Caco-2 (cell line): ENCODE measurements at regions not wholly inside any gene's neighbourhood (a gene's known extent, or its start where the extent isn't known, plus 50 kb on each side); places are given as distances from the start of the nearest gene placed in this dataset.

Source experiments
- BruUV-seq: library from RNA; stranded (reverse); fragments of 400-500 nt; replicated peaks from 2 replicates; lab custom pipeline; 2021; lab: Mats Ljungman, UMichigan
- CTCF ChIA-PET: fragments of 300-600 bp; sonication (Branson Sonifier 250); formaldehyde crosslinking; loops from one replicate; lab custom pipeline; 2022; ENCODE audit warnings: antibody characterized with exemption; lab: Charles Lee
- POLR2A ChIA-PET: fragments of 300-600 bp; sonication (Branson Sonifier 250); formaldehyde crosslinking; loops from one replicate; lab custom pipeline; 2022; ENCODE audit warnings: antibody characterized with exemption; lab: Charles Lee
- DNase-seq, 2 experiments: peaks; one replicate each; pipeline versions ENCODE4 v3.0.0 to v3.0.0-alpha.2; 2020 to 2022
- H3K27me3 ChIP-seq: replicated peaks from 2 replicates; pipeline ENCODE4 v1.6.0; 2011; ENCODE audit warnings: low read length; ENCODE audit not compliant: control insufficient read depth, insufficient read depth
- H3K36me3 ChIP-seq: 2 replicates; pipeline ENCODE4 v1.5.1; 2011; ENCODE audit warnings: low read length; ENCODE audit not compliant: control insufficient read depth, insufficient read depth
- H3K4me1 ChIP-seq: fragments of 250-450 bp; sonication (Bioruptor Pico); 2 replicates; pipeline ENCODE4 v1.5.1; 2020; ENCODE audit warnings: mild to moderate bottlenecking
- H3K4me3 ChIP-seq: 2 replicates; pipeline ENCODE4 v1.5.1; 2011; ENCODE audit warnings: low read depth, mild to moderate bottlenecking, control low read depth, low read length
- H3K9me3 ChIP-seq: fragments of 250-450 bp; sonication (Bioruptor Pico); 2 replicates; pipeline ENCODE4 v1.5.1; 2020; ENCODE audit warnings: mild to moderate bottlenecking, moderate library complexity
- H3K27ac Mint-ChIP-seq: one replicate; pipeline ENCODE4 v1.8.0; 2022; ENCODE audit warnings: mixed read lengths; ENCODE audit not compliant: unreplicated experiment
- H3K27me3 Mint-ChIP-seq: one replicate; pipeline ENCODE4 v1.8.0; 2022; ENCODE audit warnings: mixed read lengths; ENCODE audit not compliant: insufficient read depth, unreplicated experiment
- H3K36me3 Mint-ChIP-seq: one replicate; pipeline ENCODE4 v1.8.0; 2022; ENCODE audit warnings: mild to moderate bottlenecking, mixed read lengths; ENCODE audit not compliant: insufficient read depth, unreplicated experiment
- H3K4me1 Mint-ChIP-seq: one replicate; pipeline ENCODE4 v1.8.0; 2022; ENCODE audit warnings: low read depth, mixed read lengths; ENCODE audit not compliant: unreplicated experiment
- H3K4me3 Mint-ChIP-seq: one replicate; pipeline ENCODE4 v1.8.0; 2022; ENCODE audit warnings: mild to moderate bottlenecking, moderate library complexity, mixed read lengths; ENCODE audit not compliant: unreplicated experiment
- H3K9me3 Mint-ChIP-seq: one replicate; pipeline ENCODE4 v1.8.0; 2022; ENCODE audit warnings: mixed read lengths; ENCODE audit not compliant: unreplicated experiment
- intact Hi-C: fragments of 100-400 bp; cut with micrococcal nuclease; formaldehyde crosslinking; loops from one replicate; pipeline ENCODE4 v1.10.0; 2022; ENCODE audit not compliant: unreplicated experiment
- TF ChIP-seq, protein P1 (sequence below), 2 experiments: fragments of 200-600 bp in 1 of 2; IDR thresholded peaks; 1 replicate in 1 of 2; 2 replicates in 1 of 2; pipeline versions ENCODE4 v1.5.1 to v1.8.0; 2011 to 2022; ENCODE audit warnings: antibody characterized with exemption in 1 of 2, control low read depth in 1 of 2, inconsistent platforms in 1 of 2, low read depth in 1 of 2, low read length in 1 of 2, mild to moderate bottlenecking in 1 of 2, moderate library complexity in 1 of 2; ENCODE audit not compliant: insufficient read depth in 1 of 2, severe bottlenecking in 1 of 2, unreplicated experiment in 1 of 2

DNA sequence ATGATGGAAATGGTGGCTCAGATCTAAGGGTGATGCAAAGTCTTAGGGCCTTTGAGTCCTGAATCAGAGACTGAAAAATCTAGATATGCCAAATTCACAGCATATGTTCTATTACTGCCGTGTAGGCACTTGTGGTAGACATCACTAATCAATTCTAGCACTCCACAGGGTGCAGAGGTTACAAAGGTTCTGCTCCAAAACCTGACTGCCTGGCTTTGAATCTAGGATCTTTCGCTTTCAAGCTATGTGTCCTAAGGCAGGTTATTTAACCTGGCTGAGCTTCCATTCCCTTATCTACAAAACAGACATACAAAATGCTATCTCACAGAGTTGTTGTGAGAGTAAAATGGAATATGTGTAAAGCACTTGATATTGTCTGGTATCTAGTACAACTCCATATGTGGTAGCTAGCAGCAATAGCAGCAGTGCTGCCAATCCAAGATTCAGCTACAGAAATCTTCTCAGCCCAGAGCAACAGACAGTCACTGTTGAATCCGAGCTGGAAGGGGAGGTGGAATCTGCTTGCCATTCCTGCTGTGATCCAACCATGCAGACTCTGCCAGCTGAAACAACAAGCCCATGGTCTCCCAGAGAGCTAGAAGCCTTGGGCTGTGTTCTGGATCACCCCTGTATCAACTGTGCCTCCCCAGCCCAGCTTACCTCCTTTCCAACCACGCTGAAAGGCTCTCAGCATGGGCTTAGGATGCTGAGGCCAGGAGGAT is 206.9 kb downstream of the TFAP2C start:
- H3K36me3 Mint-ChIP-seq, result no peaks in the 10 kb centered on the region
- Histone ChIP-seq H3K9me3 (no peaks in the 10 kb centered on the region), H3K4me1 (no peaks in the 10 kb centered on the region; the same call in 1 of the 2 replicates), H3K27me3 (peaks cover 1% of the 10 kb centered on the region; the same call in 1 of the 2 replicates), H3K4me3 (no peak overlapping the region), H3K36me3 (no peaks in the 10 kb centered on the region)
- peaks cover 19% of the 10 kb centered on the region for H3K27me3 Mint-ChIP-seq
- H3K4me3 Mint-ChIP-seq, result no peak overlapping the region
- ChIA-PET CTCF (interaction anchor here (1.1 kb wide), 1 partner anchor 138 kb away, joined by 3 read pairs; no protein-coding TSS in a partner anchor), POLR2A (no interaction called here)
- no TSS peak for BruUV-seq
- H3K9me3 Mint-ChIP-seq, result no peaks in the 10 kb centered on the region
- no peaks in the 10 kb centered on the region for H3K4me1 Mint-ChIP-seq
- TF ChIP-seq, protein P1, sequence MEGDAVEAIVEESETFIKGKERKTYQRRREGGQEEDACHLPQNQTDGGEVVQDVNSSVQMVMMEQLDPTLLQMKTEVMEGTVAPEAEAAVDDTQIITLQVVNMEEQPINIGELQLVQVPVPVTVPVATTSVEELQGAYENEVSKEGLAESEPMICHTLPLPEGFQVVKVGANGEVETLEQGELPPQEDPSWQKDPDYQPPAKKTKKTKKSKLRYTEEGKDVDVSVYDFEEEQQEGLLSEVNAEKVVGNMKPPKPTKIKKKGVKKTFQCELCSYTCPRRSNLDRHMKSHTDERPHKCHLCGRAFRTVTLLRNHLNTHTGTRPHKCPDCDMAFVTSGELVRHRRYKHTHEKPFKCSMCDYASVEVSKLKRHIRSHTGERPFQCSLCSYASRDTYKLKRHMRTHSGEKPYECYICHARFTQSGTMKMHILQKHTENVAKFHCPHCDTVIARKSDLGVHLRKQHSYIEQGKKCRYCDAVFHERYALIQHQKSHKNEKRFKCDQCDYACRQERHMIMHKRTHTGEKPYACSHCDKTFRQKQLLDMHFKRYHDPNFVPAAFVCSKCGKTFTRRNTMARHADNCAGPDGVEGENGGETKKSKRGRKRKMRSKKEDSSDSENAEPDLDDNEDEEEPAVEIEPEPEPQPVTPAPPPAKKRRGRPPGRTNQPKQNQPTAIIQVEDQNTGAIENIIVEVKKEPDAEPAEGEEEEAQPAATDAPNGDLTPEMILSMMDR (IDR thresholded peaks at IDR 0.05; ENCODE audit: insufficient read depth in 1 of 2, low read depth in 1 of 2, low read length in 1 of 2, severe bottlenecking in 1 of 2, unreplicated experiment in 1 of 2), result no peak
- intact Hi-C loops, result loop anchor here (10.0 kb wide), 1 partner anchor 281 kb away; no protein-coding TSS in a partner anchor
- no peak overlapping the region for H3K27ac Mint-ChIP-seq
- DNase-seq, result no peak

DNA sequence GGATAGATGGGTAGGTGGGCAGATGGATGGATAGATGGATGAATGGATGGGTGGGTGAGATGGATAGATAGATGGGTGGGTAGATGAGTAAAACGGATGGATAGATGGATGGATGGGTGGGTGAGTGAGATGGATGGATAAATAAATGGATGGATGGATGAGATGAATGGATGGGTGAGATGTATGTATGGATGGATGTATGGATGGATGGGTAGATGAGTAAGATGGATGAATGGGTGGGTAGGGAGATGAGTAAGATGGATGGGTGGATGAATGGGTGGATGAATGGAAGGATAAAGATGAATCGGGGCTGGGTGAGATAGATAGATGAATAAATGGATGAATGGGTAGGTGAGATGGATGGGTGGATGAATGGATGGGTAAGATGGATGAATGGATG is 210.1 kb downstream of the TFAP2C start:
- H3K27me3 Mint-ChIP-seq, result peaks cover 16% of the 10 kb centered on the region
- H3K9me3 ChIP-seq, result 0 out of 2 replicates have a peak, but pooled peaks cover 4% of the 10 kb centered on the region
- BruUV-seq, result no TSS peak
- H3K27ac Mint-ChIP-seq, result no peak overlapping the region
- H3K36me3 ChIP-seq, result no peaks in the 10 kb centered on the region
- no peaks in the 10 kb centered on the region for H3K9me3 Mint-ChIP-seq
- TF ChIP-seq, protein P1 (IDR thresholded peaks at IDR 0.05; ENCODE audit: insufficient read depth in 1 of 2, low read depth in 1 of 2, low read length in 1 of 2, severe bottlenecking in 1 of 2, unreplicated experiment in 1 of 2), result no peak
- ChIA-PET CTCF (no interaction called here), POLR2A (no interaction called here)
- intact Hi-C loops, result loop anchor here (10.0 kb wide), 1 partner anchor 284 kb away; no protein-coding TSS in a partner anchor
- no peaks in the 10 kb centered on the region for H3K4me1 Mint-ChIP-seq
- no peak overlapping the region for H3K4me3 Mint-ChIP-seq
- DNase-seq, result no peak
- H3K4me1 ChIP-seq, result no peaks in the 10 kb centered on the region; the same call in 1 of the 2 replicates
- H3K27me3 ChIP-seq, result peaks cover 1% of the 10 kb centered on the region; the same call in 1 of the 2 replicates
- no peak overlapping the region for H3K4me3 ChIP-seq
- H3K36me3 Mint-ChIP-seq, result no peaks in the 10 kb centered on the region

DNA sequence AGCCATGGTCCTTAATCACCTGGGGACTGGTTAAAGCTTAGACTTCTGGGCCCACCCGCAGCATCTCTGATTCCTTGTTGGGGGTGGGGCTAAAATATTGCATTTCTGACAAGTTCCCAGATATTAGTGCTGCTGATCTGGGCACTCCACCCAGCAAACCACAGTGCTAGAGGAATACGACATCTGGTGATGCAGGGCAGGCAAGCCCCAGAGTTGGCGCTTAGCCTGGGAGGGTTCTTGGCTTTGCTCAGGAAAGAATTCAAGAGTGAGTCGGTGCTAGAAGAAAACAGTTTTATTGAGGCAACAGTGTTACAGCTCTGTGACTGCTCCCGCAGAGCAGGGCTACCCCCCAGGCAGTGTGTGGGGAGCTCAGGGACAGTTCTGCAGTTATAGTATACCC is 210.7 kb downstream of the TFAP2C start:
- H3K27me3 Mint-ChIP-seq, result peaks cover 13% of the 10 kb centered on the region
- Histone ChIP-seq H3K27me3 (no peaks in the 10 kb centered on the region), H3K9me3 (0 out of 2 replicates have a peak, but pooled peaks cover 4% of the 10 kb centered on the region), H3K4me3 (no peak overlapping the region), H3K36me3 (no peaks in the 10 kb centered on the region), H3K4me1 (no peaks in the 10 kb centered on the region)
- DNase-seq, result no peak
- intact Hi-C loops, result loop anchor here (5.0 to 10.0 kb wide), 3 partner anchors 133 to 285 kb away; no protein-coding TSS in a partner anchor
- H3K27ac Mint-ChIP-seq, result no peak overlapping the region
- no peaks in the 10 kb centered on the region for H3K36me3 Mint-ChIP-seq
- H3K9me3 Mint-ChIP-seq, result no peaks in the 10 kb centered on the region
- H3K4me1 Mint-ChIP-seq, result no peaks in the 10 kb centered on the region
- BruUV-seq, result no TSS peak
- no peak overlapping the region for H3K4me3 Mint-ChIP-seq
- TF ChIP-seq, protein P1 (IDR thresholded peaks at IDR 0.05; ENCODE audit: insufficient read depth in 1 of 2, low read depth in 1 of 2, low read length in 1 of 2, severe bottlenecking in 1 of 2, unreplicated experiment in 1 of 2), result no peak
- ChIA-PET CTCF (interaction anchor here (0.6 kb wide), 1 partner anchor 59 kb away, joined by 3 read pairs; no protein-coding TSS in a partner anchor), POLR2A (no interaction called here)
